ENCODE measurements at regions not wholly inside any gene's neighbourhood (a gene's known extent, or its start where the extent isn't known, plus 50 kb on each side); places are given as distances from the start of the nearest gene placed in this dataset.
A peak's percentile ranks its signal among the peaks of the same experiment; 100 is the strongest.

DNA sequence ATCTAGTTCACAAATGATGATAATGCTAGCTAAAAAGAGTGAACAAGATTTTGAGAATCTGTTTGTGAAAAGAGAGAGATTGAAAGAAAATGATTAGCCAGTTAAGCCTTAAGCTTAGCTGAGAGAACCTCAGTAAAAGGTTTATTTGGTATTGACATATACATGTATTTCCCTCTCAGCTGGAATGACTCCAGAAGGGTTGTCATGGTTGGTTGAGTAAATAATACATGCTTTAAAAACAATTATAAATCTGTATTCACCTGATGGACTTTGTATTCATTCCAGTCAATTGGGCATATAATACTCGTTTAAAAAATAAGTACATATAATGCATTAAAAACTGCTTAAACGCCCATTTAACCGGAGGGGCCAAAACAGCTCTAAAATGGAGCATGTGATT, 181.4 kb downstream of the GRB14 start:
- no peak for DNase-seq (ENCODE audit: low spot score)

DNA sequence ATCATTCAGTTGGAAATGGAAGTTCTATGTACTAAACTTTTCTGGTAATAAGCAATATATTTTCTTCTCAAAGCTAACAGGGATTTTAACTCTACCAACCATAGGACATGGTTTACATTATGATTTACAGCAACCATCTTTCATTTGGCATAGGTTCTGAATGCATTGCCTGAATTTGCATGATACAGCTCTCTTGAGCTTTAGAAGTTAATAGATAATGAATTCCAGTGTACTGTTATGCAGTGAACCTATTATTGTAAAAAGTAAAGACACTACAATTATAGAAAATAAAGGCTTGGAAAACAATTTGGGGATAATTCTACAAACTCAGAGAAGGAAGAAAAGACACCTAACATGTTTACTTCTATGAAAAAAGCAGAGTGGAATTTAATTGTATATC, 182.0 kb downstream of the GRB14 start:
- DNase-seq (ENCODE audit: low spot score), result no peak

DNA sequence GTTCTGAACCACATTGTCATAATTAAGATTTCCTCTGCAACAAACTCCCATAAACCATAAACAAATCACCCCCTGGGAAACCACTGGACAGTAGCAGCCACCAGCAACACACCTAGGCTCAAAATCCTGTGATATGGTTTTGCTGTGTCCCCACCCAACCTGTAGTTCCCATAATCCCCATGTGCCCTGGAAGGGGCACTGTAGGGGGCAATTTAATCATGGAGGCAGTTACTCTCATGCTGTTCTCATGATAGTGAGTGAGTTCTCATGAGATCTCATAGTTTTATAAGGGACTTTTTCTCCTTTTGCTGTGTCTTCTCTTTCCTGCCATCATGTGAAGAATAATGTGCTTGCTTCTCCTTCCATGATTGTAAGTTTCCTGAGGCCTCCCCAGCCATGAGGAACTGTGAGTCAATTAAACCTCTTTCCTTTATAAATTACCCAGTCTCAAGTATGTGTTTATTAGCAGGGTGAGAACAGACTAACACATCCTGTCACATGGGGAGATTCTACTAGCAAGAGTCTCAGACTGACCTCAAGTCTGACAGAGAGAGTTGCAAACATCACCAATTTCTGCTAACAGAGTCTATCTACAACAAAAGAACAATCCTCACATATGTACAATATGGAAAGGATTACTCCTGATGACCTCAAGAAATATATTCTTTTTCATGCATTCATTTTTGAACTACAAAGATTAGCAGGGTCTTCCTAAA, 182.6 kb downstream of the GRB14 start:
- no peak for DNase-seq (ENCODE audit: low spot score)

DNA sequence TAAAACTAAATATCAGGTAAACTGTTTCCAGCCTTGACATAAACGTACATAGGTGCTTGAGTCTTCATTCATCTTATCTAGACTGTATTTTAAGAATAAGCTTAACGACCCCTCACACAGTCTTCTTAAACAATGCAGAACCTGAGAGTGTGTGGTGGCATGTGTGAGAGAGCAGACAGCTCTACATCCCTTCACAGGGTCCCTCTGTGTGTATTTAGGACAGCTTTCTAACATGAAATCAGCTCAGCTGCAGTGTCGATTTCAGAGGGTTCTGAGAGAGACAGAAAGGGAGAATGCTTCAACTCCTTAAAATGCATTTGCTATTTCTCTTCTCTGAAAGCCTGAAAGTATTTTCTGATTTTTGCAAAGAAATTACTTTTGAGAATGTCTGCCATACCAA, 185.2 kb downstream of the GRB14 start:
- no peak for DNase-seq (ENCODE audit: low spot score)

- DNase-seq (ENCODE audit: low spot score), result peak; percentile 27
These were observed 191.0 kb downstream of the GRB14 start for GRCh38 chr2:164430166-164430783.

DNA sequence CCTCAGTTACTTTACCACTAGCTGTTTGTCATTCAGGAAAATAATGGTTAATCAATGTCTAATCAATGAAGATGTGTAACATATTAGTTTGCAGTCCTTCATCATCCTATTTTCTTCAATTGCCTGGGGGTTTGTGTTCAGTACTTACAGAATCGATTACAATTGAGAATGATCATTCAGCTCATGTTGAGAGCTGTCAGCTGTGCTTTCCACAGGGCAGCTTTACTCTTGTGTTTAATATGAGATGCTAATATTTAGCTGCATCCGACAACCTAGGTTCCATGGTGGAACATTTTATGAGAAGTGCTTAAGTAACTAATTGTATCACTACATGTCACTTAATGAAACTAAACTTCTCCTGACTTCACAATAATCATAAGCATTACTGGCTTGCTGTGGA, 191.9 kb downstream of the GRB14 start:
- no peak for DNase-seq (ENCODE audit: low spot score)

GRCh38 chr2:164427111-164427510, 194.2 kb downstream of the GRB14 start:
- no peak for DNase-seq (ENCODE audit: low spot score)

DNA sequence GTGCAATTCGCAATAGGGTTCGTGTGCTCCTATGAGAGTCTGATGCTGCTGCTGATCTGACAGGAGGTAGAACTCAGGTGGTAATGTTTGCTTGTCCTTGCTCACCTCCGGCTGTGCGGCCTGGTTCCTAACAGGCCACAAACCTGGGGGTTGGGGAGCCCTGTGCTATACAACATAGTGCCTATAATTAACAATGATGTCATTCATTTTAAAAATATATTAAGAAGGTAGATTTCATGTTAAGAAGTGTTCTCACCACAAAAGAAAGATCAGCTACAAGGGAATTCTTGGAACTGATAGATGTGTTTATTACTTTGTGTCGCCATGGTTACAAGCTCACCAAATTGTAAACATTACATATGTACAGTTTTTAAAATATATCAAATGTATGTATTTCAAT, 200.5 kb downstream of the GRB14 start:
- no peak for DNase-seq (ENCODE audit: low spot score)

DNA sequence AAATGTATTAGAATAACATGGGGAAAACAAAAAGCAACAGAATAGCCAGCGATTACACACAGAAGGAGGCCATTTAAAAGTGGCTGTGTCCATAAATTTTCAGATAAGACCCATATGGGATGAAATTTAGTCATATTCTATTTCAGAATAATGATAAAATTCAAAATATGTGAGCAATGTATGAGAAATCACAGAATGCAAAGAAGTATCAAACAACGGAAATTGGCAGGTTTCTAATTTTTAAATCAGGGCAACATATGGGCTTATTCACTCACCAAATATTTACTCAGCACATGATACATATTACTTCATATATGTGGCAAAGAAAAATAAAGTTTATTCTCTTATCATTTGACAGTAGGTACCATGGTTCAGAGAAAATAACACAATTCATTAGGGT, 208.5 kb downstream of the GRB14 start:
- no peak for DNase-seq (ENCODE audit: low spot score)

DNA sequence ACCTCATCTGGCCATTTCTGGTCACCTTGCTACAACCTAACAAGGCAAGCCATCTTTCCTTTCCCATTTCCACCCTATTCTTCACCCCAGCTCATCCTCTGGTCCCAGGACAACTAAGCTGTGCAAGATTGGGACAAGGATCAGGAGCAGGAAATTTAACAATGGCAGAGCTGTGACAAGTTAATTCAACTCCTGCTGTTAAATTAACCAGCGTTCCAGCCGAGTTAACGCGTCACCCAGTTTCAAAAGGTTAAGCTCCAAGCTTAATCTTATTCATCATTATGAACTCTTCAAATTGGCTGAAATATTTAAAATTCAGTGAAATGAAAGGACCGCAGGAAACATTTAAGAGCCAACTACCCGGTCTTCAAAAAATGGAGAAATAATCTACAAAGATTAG, 231.9 kb downstream of the GRB14 start:
- no peak for DNase-seq (ENCODE audit: low spot score)

- no peak for DNase-seq (ENCODE audit: low spot score)
These were observed 232.8 kb downstream of the GRB14 start for GRCh38 chr2:164388511-164388910.

DNA sequence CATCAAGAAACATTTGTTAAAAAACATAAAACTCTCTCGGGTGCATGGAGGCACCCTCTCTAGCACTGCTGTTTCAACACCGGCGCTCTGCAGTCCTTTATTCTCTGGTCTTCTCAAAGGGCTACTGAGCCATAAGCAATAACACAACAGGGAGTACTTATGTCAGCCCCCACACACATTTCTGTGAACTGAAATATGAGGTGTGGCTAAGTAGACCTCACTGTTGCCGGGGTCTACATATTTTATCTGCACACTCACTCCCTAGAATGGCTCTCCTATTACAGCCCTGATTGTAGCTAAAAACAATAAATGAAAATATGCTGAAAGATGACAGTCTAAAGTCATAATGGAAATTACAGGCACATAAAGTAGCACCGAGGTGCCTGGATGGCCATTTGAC, 235.1 kb downstream of the GRB14 start:
- no peak for DNase-seq (ENCODE audit: low spot score)

- no peak for DNase-seq (ENCODE audit: low spot score)
These were observed 236.8 kb downstream of the GRB14 start for GRCh38 chr2:164384434-164384833.

- DNase-seq (ENCODE audit: low spot score), result no peak
These were observed 249.4 kb downstream of the GRB14 start for GRCh38 chr2:164371916-164372315.

DNA sequence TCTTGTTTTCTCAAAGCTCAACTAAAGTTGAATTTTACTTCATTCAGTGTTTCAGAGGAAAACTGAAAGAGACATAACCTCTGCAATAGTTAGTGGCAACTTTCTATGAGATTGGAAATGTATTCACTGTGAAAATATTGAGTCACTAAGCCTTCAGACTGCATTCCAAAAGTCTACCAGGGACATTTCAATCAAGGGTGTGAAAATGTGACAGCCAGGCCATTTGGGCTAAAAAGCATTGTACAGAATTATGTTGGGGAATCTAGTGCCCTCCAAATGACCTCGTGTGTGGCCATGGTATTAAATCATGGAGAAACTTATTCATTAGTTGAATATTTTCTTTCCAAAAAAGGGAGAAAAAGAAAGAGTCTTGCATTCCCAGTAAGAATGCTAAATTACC, 251.9 kb downstream of the GRB14 start:
- no peak for DNase-seq (ENCODE audit: low spot score)

- DNase-seq (ENCODE audit: low spot score), result no peak
These were observed 252.4 kb downstream of the GRB14 start for GRCh38 chr2:164368896-164369295.

DNA sequence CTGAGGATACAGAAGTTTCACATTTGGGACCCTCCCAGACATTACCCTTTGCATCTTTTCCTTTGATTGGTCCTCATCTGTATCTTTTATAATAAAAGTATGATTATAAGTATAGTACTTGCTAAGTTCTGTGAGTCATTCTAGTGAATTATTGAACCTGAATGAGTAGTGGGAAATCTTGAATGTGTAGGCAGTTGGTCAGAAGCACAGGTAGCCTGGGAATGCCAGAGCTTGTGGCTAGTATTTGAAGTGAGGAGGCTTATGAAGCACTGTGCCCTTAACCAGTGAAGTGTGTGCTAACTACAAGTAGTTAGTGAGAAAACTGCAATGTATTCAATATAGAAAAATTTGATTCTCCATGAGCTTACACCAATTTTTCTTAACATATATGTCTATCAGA, 257.6 kb downstream of the GRB14 start:
- no peak for DNase-seq (ENCODE audit: low spot score)

- DNase-seq (ENCODE audit: low spot score), result no peak
These were observed 269.7 kb downstream of the GRB14 start for GRCh38 chr2:164351536-164351935.

GRCh38 chr2:164335947-164336346, 285.3 kb downstream of the GRB14 start:
- DNase-seq (ENCODE audit: low spot score), result no peak

GRCh38 chr2:164335128-164335527, 286.2 kb downstream of the GRB14 start:
- no peak for DNase-seq (ENCODE audit: low spot score)

GRCh38 chr2:164328310-164328709, 293.0 kb downstream of the GRB14 start:
- no peak for DNase-seq (ENCODE audit: low spot score)

DNA sequence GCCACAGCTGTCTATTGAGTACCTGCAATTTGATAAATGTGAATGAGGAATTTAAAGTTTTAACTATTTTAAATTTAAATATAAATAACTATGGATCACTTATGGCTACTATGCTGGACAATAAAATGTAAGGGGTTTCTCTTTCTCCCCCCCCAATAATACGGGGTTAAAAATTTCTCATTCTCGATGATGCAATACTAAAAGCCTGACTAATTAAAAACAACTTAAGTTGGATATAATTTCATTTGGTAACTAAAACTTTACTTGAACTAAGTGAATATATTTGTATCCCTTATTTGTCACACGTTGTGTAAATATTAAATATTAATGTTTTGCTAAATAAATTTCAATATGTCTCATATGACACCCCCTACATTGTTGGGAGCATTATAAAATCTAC, 297.3 kb downstream of the GRB14 start:
- no peak for DNase-seq (ENCODE audit: low spot score)

DNA sequence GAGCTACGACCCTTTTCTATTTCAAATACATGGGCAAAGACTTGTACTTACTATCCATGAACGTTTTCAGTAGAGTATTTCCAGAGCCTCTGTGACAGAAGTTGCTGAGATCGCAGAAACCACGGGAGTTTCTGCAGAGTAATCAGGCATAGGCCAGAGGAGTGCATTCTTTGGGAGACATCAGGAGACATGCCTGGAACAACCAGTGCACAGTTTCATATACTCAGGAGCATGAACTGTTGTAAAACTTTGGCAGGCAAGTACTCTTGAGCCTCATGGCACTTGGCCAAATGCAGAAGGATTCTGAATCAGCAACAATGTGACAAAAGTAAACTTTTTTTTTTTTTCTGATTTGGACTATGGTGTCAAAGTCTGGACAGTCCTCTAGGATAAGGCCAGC, 307.1 kb downstream of the GRB14 start:
- DNase-seq (ENCODE audit: low spot score), result peak; percentile 9

GRCh38 chr2:164306872-164307271, 314.4 kb downstream of the GRB14 start:
- DNase-seq (ENCODE audit: low spot score), result no peak
